Stimulated activated CD4-positive, alpha-beta T cell treated with anti-CD3 and anti-CD28 coated beads, Interleukin-1b, Interleukin-23, amount 100 ng/mL, for 48 hours (primary cell): ENCODE measurements at regions not wholly inside any gene's neighbourhood (a gene's known extent, or its start where the extent isn't known, plus 50 kb on each side); places are given as distances from the start of the nearest gene placed in this dataset.

Source experiments
- DNase-seq: peaks from one replicate; pipeline ENCODE4 v3.0.0-alpha.2; 2020

DNA sequence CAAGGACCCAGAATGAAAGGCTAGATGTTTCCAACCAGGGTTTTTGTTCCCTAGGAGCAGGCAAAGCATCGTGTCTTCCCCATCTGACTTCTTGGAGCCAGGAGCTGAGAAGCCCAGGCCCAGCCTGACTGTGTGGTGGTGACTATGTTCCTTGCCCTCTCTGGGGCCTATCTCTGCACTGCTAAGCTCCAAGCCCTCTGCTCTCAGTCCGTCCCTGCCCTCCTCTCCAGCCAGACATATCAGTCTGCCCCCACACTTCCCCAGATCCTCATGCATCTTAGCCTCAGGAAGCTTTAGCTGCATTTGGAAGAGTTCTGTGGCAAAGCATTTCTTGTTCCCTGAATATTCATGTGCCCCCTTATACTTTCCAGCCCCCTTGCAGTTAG, 196.6 kb downstream of the CYP26B1 start:
- DNase-seq, result no peak

DNA sequence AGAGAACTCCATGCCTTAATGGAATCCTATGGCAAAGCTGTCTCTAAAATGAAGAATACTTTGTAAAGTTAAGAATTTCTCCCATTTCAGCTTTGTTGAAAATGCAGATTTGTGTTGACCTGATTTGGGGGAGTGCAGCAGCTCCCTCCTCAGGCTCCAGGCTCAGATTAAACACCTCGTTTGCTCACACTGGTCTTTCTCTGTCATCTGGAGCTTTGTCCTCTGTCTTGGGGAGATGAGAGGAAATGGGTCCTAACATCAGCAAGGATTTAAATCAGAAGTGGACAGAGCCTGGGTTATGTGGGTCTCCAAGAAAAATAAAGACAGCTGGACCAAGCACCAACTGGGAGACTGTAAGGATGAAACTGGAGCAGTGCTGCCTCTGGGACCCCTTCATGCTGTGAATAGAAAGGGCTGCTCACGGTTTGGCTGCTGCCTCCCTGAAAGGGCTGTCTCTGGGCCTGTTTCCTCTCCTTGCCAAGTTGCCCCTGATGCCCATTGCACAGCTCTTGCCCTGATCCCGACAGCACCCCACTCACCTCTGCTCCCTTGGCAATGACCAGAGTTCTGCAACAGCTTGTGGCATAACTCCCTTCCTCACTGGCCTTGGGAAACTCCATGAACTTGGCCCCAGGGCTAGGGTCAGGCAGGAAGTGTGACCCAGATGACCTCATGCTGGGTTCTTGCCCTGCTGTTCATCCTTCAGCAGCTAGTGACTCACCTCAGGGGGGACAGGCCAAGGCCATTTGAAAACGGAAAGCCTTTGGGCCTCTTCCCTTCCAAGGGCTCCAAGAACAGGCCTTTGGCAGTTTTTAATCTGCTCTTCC, 197.2 kb downstream of the CYP26B1 start:
- no peak for DNase-seq

DNA sequence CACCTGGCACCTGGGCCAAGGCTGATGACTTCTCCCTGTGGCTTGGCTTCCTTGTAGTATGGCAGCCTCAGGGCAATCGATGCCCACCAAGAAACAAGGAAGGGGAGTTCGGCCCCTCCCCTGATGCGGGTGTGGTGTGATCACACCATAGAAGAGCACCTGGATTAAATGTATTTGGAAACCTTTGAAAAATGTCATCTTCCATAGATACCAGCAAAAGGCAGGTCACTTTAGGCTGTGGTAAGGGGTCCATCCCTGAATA, 198.2 kb downstream of the CYP26B1 start:
- no peak for DNase-seq

DNA sequence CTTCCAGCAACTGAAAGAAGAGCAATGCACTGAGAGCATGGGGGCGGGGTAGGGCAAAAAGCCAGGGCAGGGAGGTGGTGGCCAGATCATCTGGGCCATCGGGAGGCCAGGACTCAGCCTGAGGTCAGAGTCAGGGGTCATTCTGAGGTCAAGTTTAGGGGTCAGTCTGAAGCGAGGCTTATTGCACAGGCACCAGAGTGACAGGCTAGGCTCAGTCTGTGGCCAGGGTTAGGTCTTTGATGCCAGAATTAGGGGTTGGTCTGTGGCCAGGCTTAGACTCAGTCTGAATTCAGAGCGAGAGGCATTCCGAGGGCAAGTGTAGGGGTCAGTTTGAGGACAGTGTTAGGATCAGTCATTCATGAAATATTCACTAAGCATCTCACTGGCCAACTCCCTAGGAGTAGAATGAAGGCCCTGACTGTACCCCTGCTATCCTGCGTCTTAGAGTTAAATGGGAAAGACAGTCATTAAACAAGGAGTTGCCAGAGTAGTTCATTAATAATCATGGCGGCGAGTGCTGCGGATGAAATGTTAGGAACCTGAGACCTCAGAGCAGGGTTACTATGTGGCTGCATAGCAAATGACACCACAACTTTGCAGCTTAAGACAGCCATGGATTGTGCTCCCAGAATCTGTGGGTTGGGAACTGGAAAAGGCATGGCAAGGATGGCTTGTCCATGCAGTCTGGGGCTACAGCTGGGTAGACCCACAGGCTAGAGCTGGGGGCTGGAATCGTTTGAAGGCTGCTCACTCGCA, 198.7 kb downstream of the CYP26B1 start:
- DNase-seq, result no peak

DNA sequence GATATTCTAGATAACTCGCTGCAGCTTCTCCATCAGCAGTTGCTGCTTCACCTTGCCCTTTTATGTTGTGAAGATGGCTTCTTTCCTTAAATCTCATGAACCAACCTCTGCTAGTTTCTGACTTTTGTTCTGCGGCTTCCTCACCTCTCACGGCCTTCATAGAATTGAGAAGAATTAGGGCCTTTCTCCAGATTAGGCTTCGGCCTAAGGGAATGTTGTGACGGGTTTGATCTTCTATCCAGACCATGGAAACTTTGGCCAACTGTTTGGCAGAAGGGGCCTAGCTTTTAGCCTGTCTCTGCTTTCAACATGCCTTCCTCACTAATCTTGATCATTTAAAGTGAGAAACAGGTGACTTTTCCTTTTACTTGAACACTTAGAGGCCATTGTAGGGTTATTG, 199.9 kb downstream of the CYP26B1 start:
- no peak for DNase-seq

DNA sequence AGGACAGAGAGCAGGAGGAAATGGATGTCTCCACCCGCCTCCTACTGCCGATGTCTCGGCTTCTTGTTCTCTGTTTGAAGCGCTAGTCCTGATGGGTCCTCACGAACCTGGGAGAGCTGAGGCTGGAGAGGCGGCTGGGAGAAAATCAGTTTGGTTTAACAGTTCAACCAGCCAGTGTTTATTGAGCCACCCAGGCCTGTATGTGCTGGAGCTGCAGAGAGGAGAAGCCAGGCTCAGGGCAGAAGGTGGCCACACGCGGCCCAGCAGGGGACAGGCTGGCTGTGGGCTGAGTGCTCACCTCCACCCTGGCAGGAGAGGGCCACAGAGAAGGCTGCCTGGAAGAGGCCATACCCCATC, 202.1 kb downstream of the CYP26B1 start:
- DNase-seq, result no peak

DNA sequence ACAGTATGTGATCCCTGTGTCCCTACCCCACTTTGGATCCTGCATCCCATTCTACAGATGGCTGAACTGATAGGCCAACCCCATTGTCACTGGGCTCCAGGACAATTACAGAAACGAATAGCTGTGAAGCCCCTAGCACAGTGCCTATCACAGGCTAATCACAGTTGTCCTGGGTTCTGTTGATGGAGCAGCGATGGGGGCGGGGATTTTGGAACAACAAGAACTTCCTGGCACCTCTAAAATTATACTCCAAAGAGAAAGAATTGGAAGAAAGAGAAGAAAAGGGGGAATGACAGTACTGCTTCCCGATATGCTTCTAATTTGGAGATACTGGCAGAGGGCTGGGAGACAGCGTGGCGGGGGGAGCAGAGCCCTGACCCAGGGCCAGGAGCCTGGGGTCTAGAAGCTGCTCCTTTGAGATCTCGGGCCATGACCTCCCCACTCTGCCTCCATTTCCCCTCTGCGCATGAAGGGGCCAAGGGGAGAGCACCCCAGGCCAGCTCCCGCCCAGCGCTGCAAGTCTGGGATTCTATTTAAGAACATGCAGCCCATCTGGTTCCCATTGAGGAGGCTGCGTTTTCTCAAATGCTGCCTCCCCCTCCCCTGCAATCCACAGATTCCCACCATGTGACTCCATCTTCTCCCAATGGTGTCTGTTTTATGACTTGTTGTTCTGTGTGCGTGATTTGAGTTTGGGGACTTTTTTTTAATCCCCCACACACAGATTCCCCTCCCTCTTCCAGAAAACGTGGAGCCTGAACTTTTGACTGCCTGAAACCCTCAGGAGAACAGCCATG, 202.7 kb downstream of the CYP26B1 start:
- no peak for DNase-seq

DNA sequence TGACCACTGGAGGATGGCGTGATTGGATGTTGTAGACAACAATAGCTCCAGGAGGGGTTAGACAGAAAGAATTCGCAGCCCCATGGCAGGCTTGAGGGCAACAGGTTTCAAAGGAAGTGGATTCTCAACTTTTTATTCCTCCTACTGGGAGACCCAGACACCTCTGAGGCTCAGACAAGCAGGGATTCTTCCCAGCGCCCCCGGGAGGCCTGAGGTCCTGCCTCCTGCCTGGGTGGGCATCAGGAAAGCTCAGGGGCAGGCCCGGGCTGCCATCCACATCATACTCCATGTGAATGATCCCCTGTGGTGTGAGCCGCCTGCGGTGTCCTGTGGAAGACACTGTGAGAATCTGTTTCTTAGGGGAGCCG, 203.5 kb downstream of the CYP26B1 start:
- DNase-seq, result no peak

DNA sequence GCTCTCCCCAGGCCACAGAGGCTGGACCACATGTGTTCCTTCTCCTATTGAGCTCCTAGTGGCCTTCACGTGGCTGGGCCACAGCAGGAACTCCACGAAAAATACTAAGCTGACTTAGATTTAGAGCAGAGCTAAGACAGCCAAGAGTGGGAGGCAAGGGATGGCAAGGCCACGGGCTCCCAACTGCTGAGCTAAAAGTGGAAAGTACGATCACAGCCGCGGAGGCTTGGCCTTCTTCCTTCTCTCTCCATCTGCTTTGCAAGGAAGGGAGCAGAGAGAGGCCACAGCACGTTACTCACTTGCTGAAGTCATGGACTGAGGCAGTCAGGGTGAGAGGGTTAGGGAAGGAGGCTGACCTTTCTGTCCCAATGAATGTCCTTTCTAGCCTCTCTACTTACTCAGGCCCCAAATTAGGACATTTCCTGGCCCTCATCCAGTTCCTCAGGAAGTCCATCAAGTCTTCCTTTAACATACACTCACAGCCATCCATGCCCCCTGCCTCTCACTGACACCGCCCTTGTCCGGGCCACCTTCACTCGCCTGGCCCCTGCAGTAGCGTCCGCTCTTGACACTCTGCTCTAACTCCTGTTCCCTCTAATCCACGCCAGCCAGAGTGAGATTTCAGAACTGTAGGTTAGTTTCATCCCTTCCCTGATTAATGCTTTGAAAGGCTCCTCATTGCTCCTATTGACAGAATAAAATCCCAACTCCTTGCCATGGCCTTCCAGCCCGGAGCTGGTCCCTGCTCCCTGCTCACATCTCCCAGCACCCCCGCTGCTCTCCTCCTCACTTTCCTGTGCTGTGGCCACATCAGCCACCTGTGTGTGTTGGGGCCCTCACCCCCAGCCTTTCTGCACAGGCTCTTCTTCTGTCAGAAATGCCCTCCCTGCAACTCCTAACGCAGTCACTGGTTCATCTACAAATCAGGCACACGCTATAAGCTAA, 204.2 kb downstream of the CYP26B1 start:
- DNase-seq, result no peak

DNA sequence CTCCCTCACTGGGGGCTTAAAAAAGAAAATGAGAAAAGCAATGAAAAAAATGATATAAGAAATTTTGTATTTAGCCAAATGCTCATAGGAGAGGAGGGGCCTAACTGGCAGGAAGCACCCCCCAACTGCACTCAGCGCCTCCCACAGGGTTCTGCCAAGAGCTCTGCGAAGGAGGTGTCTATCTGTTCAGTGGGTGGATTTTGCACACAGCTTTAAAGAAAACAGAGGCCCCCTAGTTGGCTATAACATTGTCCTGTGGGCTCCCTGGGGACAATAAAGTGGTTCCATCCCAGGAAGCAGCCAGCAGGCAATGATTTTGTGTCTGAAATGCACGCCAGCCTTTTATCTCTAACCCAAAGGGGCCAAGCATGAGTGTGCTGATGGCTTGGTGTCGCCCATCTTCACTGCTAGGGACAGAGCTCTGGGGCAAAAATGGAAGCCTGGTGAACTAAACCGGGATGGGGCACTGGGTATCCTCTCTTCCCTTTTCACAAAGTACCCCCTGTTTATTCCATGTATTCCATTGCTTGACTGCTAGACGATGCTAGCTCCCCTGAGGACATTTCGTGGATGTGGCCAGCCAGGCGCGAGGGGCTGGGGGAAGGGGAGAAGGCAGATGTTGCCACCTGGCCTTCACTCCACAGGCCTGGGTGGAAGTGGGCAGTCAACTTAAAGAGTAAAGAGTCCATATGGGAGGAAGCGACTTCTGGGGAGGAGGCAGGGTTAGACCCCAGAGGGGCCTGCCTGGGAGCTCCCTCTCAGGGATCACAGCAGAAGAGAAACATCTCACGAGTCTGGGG, 205.7 kb downstream of the CYP26B1 start:
- no peak for DNase-seq

DNA sequence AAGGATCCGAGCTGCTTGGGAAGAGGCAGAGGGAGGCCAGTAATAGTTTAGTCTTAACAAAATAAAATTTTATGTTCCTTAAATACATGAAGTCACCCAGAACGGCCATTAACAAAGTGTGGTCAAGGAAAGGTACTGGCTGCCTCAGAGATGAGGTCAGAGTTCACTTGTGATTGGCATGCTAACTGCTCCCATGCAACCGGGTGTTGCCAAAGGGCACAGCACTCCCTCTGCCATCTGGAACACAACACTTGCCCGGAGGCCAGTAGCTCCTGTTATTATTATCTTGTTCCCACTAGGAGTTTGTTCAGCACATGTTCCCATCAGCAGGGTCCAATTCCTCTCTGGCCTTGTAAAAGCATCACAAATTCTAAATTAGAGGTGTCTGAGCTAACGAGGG, 207.0 kb downstream of the CYP26B1 start:
- no peak for DNase-seq

DNA sequence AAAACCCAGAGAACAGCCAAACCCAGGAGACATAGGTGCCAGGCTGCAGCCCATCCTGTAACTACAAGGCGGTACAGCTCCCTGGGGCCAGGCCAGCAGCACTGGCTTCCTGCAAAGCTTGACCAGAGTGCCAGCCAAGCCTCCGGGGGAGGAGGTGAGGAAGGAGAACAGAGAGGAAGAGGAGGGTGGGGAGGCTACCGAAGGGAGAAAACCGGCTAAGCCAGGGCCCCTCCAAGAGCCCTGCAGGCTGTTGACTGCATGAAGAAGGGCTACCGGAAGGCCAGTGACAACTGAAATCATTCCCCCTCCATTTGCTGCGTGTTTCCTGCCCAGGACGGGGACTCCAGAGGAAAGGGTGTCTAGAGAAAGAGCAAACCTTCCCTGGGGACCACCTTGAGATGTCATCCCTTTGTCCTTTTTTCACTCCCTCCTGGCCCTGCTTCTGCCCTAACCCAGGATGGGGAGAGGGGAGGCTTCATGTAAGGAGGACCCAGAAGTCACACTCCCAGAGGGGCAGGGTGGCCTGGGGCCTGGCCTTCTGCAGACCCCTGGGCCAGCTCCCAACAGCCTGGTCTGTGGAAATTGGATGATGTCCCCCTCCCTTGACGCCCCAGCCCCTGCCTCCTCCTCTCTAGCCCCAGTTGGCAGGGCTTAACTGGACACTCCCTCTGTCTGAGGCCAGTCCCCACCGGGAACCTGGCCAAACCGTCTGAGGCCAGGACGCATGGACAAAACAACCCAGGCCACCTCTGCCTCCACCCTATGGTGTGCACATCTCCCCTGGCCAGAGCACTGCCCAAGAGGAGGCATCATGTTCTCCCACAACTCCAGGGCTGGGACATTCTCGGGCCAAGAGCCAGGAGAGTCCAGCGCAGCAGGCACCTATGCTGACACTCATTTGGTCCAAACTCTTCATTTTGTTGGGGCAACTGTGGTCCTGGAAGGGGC, 207.8 kb downstream of the CYP26B1 start:
- no peak for DNase-seq

DNA sequence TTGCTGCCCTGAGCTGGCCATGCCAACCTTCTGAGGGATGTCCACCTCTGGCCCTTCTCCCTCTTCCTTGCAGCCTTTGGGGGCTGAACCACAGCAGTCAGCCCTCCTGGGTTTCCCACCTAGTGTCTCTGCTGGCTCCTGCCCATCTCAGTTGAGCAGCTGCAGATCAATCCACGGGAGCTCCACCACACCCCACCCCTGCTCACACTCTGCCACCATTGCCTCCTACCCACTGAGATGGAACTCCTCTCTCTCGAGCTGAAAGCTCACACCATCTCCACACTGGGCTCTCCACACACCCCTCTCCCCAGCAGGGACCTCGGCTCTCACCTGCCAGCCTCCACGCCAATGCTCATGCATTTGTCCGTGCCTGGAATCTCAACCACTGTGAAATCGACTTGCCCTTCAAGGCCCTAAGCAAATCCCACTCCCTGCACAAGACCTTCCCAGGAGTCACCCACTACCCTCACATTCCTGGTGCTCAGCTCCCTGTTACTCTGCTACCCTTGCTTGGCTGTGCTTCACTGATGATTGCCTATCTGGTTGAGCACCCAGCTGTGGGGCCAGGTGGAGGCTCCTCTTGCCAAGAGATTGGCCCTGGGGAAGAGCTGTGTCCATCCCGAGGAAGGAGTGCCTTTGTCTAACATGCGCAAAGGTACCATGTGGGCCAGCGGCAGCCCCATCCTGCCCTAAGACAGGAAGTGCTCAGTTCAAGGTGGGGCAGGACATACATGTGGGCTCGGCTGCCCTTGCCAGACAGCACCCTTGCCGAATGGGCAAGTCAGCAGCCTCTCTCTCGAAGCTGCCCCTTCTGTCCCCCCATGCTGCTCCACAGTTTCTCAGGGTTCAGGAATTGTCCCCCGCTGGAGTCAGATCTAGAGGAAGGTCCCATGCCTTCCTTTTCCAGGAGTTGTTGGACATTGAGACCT, 208.7 kb downstream of the CYP26B1 start:
- no peak for DNase-seq

DNA sequence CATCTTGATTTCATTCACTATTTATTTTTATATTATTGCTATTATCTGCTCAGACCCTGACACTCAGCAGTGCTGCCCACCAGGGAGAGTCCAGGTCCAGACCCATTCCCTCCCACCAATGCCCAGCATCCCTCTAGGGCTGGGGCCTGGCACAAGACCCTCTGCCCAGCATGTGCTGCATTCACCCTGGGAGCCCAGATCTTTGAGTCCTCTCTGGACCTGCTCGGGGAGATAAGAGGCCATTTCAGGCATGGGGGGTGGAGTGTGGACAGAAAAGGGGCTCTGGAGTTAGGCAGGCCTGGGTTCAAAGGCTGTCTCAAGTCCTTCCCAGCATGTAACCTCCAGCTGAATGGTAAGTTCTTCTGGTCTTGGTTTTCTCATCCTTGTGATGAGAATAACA, 209.6 kb downstream of the CYP26B1 start:
- DNase-seq, result no peak

DNA sequence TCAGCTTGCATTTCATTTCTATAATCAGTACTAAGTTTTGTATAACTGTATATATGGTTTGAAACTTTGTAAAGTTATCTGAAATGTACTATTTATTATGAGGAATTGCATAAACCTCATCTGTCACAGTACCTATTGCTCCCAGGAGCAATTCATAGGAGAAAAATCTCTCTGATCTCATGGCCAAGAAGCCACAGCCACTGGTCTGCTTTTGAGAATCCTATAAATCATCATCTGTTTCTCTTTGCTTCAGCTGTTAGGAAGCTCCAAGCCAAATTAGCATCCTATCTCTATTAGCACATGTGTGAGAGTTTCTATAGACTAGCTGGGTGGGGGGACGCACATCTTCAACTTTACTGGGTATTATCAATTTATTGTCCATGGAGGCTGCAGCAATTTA, 210.3 kb downstream of the CYP26B1 start:
- DNase-seq, result no peak

DNA sequence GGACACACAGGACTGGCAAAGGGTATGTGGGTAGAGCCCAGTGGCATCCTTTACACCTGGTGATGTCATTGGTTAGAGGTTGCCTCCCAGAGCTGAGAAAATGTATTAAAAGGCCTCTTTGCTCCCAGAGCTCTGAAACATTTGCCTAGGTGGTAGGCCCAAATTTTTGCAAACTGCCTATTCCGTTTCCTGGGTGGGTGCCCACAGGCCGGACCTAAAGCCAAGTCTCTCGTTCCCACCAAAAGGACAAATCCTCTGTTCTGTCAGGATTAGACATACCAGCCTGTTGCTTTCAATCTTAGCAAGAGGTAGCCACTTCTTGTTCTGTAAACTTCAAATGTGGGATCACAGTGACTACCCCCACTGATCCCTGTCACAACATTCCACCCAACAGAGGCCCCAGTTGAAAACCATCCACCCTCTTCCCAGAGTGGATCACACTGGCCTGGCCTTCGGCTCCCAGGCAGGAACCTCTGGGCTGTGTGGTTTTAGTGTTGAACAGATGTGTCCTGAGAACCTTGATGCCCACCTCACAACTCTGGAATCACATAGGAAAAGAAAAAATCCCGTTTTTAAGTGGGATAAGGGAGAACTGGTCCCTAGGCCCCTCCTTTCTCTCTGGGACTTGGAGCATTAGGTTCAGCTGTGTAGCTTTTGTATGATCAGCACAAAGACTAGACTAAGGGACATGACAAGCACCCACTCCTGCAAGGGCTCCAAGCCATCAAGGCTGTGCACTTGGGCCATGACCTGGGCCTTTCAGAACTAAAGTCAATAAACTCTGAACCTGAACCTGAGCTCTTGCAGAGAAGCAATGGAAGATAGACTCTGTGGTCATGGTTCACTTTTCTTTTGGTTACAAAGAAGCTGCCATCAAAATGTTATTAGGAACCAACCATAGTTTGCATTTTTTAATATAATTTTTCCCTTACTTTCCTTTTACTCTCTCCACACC, 211.3 kb downstream of the CYP26B1 start:
- no peak for DNase-seq

DNA sequence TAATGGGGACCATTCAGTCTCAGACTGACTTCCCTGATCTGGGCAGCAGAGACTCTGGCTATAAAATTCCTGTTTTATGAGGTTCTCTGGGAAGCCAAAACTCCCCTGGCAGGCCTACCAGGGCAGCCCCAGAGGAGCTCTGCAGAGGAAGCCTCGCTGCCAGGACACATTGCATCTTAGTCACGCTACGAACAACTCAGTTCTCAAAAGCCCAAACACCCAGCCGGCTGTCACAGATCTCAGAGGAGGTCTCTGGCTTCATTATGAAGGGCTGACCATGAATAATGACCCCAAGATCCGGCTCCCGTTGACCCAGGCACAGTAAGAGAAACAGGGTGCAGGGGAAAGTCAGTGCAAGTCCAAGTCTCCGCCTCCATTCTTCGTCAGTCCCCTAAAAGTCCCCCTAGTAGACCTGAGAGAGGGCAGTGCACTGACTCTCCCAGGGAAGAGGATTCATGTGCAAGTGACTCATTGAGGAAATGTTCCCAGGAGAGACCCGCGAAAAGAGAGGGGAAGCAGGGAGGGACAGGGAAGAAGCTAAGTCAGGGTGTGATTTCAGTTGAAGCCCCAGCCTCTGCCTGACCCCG, 212.3 kb downstream of the CYP26B1 start:
- DNase-seq, result no peak
